ENCODE measurements at regions not wholly inside any gene's neighbourhood (a gene's known extent, or its start where the extent isn't known, plus 50 kb on each side); places are given as distances from the start of the nearest gene placed in this dataset.

DNA sequence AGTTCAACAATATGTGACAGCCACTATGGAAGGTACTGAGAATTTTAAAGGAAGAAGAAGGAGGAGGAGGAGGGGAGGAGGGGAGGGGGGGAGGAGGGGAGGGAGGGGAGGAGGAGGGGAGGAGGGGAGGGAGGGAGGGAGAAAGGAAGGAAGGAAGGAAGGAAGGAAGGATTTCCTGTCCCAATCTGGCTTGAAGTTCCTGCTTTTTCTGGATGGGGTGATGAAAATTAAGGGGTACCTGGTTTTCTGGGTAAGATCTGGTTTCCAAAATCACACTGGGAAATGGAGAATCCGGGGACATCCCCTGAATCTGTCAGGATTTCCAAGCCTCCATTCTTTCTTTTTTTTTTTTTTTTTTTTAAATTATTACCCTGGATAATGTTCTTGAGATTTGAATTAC lies 271.8 kb downstream of the MTX2 start:
- DNase-seq (ENCODE audit: low read depth) = no peak

DNA sequence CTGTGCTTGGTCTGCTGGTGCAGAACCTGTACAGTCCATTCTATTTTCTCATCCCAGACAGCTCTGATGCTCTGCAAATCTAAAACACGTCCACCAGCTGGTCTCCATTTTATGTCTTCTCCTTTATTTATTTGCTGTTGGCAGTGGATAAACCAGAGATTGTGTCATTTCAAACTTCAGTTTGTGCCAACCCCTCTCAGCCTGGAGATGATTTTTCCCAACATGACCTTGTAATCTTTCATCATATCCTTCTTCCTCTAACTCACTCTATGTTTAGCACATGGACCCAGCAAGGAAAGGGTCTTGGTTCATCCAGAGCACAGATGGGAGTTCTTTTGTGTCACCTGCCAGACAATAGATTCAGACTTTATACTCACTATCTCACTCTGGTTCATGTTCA lies 273.2 kb downstream of the MTX2 start:
- no peak for DNase-seq (ENCODE audit: low read depth)

DNA sequence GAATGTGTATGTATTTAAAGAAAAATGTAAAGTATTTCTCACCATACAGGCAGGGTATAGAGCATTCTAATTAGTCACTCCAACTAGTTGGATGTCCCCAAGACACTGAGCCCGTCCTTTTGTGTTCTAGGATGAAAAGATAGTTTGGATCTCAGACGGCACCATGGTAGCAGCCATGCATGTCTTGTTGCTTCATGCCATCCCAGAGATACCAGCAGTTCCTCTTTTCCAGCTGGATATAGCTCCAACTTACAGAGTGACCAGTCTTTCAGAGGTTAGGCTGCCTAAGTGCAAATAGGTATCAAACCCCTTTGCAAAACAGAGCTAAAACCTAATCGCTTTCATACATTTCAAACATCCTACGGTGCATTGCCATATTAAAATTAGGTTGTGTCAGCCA lies 275.3 kb downstream of the MTX2 start:
- no peak for DNase-seq (ENCODE audit: low read depth)

DNA sequence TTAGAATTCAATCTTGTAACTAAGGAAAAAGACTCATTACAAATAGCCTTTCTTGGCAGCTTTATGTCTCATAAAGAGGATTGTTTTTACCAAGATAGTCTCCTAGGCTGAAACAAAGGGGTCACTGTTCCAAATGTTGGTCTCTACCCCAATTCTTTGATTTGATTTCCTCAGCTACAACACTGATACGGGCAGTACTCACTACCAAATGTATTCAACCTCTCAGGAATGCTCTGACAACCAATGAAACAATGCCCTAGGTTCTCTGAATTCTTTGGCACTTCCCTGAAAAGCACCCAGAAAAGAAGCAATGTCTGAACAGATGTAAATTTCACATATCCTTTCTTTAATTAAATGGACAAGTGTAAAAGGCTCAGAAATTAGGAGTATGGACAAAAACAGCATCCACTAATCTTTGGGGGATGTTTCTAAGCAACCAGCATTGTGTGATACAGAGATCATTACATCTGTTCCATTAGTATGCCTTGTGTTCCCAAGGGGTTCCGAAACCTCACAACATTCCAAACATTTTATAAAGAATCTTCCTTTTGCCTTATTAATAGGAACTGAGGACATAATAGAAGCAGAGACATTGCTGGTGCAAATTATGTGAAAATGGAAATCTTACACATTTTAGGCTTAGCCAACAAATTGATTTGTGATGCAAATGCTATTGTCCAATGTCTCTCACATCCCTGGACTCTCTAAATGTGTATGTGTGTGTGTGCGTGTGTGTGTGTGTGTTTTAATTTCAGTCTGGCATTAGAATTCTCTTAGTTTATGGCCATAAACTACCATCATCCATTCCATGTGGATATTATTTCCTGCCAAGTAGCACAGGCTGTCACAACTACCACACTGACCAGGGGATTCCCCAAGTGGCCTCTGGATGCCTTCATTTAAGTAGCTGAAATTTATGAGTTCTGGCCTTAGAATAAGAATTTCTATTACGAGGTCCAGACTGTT lies 276.0 kb downstream of the MTX2 start:
- no peak for DNase-seq (ENCODE audit: low read depth)

DNA sequence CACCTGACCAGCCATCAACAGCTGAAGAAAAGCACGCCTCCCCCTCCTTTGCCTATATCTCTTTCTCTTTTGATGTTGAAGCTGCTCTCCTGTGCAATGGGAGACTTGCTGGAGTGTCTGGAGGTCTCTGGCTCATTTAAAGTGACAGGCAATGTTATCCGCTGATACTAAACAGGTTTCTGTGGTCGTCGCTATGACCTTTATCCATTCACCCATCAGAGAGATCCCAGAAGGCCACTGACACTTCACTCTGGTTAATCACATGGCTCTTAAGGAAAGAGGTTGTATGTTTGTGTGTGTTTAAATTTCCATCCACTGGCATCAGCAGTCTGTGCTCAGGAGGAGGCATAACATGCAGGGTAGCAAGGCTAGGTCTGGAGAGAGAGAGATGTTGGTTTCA lies 277.3 kb downstream of the MTX2 start:
- DNase-seq (ENCODE audit: low read depth) = no peak

DNA sequence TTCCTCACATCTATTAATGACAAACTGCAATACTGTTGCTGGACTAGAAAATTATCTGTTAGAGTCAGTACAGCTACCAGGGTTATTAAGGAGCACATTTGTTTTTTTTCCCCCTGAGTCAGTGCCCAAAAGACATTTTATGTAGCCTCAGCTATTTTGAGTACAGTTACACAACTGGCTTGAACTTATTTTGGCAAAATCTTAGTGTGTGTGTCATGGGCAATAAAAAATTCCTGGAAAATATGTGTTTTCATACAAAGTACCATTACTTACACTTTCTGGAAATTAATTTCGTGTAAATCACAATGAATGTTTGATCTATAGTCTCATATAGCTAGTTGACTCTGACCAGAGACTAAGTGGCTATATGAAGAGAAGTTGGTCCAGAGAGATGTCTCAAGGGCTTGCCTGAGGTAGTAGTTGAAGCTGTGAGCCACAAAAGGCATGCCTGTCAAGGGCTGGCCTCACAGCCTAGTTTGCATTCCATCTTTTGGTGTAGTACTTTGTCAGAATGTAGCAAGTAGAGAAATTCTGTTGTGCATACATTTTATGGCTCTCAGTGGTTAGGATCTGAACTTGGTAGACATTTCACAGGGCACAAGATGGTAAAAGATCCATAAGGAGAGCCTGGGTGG lies 283.4 kb downstream of the MTX2 start:
- DNase-seq (ENCODE audit: low read depth) = peak; percentile 9

DNA sequence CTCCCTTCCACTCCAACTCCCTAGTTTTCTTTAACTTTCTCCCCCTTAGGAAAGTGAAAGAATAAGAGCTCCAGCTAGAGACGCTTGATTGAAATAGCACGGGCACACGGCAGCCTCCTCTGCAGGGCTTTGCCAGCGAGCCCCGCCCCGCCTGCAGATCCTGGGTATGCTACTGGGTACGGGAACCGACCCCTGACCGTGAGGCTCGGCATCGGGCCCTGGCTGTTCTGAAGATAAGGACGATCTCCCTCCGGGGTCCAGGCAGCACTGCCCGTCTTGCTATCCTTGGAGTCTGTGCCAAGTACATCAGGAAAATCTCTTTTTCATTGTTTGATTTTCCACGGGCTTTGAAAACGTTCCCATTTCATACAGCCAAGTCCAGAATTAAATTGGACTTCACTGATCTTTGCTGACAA lies 284.5 kb downstream of the MTX2 start:
- DNase-seq (ENCODE audit: low read depth) = peak; percentile 41

DNA sequence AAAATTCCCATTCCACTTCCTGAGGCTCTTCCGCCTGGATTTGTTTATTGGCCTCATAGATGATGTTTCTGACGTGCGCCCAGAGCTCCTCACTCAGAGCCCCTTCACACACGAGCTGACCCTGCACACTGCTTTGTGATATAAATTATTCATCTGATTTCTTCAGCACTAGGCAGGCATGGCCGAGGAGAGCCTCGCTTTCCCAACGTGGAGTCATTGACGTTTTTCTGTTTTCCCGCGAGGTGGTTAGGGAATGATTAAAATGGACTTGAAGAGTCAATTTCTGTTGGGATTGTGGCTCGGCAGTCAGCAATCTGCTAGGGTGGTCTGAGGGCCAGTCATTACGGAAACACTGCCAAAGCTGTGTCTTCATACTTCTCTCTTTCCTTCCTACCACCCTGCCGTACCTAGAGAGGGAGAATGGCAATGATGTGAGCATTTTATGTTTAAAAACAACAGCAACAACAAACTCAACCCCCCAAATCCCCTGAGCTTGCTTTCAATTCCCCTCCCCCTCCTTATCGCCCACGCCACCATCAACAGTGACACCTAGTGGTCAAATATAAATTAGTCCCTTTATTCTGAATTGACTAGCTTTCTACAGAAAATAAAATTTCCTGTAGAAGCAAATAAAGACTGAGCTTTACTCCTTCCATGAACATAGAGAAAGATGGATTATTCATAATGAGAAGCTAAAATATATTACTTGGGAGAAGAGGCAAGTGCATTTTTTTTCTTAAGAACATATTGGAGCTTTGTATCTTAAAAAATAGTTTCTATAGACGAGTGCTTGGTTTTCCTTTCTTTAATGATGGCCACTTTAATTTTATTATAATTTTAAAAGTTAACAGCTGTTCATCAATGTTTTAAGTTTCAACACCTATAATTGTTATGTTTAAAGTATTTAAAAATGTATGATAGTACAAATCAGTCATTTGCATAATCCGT lies 285.1 kb downstream of the MTX2 start:
- DNase-seq (ENCODE audit: low read depth) = peak; percentile 45

DNA sequence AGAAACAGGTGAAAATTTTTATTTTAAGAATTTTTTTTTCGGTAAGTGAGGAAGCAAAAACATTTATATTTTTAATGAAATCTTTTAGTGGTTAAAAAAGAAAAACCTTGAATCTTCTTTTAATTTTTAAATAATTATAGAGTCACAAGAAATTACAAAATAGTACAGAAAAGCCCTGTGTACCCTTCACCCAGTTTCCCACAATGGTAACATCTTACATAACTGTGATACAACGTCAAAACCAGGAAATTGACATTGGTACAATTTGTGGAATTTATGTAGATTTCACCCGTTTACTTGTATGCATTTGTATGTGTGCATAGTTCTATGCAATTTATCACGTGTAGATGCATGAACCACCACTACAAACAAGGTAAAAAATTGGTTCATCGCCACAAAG lies 285.9 kb downstream of the MTX2 start:
- no peak for DNase-seq (ENCODE audit: low read depth)

DNA sequence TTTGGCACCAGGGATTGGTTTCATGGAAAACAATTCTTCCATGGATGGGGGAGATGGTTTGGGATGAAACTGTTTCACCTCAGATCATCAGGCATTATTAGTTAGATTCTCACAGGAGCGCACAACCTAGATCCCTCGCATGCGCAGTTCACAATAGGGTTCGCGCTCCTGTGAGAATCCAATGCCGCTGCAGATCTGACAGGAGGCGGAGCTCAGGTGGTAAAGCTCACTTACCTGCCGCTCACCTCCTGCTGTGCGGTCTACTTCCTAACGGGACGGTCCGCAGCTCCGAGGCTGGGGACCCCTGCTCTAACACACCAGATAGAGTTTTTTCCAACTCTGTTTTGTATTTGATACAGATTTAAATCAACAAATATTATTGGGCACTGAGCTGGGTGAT lies 286.5 kb downstream of the MTX2 start:
- no peak for DNase-seq (ENCODE audit: low read depth)

DNA sequence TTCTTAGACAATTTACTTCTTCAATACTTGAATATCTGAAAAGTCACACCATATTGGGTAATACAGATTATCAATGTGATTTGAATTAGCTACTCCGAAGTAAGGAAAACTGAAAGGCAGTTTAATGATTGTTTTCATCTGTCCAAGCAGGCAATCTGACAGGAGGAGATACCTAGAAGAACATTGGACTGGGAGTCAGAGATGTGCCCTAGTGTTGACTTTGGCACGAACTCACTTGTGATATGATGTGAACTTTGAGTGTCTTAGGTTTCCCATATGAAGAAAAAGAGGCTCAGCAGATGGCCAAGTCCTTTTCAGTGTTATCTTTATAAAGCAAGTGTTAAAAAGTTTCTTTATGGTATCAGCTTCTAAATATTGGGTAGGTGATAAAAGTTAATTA lies 287.1 kb downstream of the MTX2 start:
- DNase-seq (ENCODE audit: low read depth) = no peak

DNA sequence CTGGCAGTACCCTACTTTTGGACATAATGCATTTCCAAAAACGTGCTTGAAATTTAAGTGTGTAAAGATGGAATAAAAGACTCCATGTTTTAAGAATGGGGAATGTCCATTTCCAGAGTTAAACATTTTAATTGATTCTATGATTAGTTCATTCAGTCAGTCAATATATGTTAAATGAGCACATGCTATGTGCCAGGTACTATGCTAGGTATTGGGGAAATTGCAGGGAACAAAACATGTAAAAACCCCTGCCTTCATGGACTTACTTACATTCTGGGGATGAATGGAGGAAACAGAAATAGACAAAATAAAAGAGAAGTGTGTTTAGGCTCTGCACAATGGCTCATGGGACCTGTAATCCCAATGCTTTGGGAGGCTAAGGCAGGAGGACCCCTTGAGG lies 288.6 kb downstream of the MTX2 start:
- no peak for DNase-seq (ENCODE audit: low read depth)

DNA sequence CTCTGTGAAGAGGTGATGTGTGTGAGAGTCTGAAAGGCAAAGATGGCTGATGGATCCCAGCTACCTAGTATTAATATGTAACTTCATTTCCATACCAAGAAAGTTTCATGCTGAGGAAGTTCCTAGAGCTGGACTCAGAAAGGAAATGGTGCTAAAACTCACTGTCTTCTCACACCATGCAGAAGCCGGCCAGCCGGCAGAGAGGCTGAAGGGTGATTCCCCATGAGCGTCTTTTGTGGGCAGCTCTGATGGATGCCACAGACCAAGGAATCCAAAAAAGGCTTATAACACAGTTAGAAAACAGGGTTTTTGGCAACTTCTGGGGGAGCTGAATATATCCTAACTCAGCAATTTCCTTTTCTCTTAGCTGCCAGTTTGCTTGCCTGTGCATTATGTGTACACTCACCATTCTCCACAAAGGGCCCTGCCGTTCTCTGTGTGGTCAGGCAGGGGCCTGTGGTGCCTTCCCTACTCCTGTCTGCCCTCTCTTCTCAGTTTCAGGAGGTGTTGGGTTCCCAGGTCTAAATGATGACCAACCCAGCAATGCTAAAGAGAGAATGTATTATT lies 289.4 kb downstream of the MTX2 start:
- DNase-seq (ENCODE audit: low read depth) = no peak

DNA sequence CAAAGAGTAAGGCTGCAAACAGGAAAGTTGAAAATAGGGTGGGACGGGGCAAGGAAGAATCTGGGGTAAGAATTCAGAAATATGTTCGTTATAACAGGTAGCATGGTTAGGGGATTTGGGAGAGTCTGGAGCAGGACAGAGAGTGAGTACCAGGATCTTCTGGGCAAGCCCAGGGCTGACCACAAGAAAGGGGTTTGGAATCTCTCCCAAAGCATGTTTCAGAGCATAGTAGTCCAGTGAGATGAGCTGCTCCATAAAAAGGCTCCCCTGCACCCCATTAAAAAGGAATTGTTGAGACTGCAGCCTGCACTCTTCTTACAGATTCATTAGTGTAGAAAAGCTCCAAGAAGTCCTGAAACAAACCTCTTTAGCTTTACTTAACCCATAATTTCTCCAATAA lies 291.1 kb downstream of the MTX2 start:
- DNase-seq (ENCODE audit: low read depth) = no peak

DNA sequence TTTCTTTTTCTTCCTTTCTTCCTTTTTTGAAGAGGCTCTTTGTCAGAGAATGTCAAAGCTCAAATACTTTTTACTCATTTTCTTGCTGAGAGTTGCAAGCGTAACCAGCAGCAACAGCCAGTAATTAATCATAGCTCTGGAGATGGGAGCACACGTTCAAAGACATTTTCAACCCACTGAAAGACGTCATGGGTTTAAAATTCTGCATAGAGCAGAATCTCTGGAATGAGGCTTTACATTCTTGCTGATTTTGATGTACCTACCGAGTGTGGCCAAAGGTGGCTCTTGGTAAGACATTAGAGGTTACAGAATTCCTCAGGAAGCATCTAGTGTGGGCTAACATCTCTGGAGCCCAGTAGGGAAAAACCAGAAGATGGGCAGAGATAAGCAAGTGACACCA lies 292.5 kb downstream of the MTX2 start:
- DNase-seq (ENCODE audit: low read depth) = peak; percentile 53

DNA sequence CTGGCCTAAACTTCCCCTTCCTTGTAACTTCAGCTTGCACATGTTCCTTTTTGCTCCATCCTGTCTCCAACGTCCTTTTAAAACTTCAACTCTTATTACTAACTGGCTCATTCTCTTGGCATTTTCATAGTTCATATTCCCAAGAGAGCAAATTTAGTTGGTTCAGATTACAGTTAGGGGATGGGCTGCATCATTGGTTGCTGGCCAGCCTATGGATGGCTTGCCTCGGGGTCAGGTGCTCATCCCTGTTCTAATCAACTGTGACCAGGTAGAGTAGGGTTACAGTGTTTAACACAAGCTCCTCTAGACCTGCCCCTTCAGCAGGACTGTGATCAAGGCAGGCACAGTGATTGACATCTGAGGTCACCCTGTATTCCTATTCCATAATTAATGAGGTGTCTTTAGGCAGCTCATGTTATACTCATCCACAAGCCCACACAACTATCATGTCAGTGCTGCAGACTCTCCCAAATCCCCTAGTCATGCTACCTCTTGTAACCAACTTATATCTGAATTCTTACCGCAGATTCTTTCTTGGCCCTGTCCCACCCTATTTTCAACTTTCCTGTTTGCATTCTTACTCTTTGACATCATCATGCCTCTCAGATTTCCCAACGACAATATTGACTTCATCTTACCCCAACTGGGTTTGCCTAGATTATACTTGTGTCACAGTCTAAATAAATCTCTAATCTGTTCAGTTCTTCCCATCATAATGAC lies 293.3 kb downstream of the MTX2 start:
- DNase-seq (ENCODE audit: low read depth) = peak; percentile 78

DNA sequence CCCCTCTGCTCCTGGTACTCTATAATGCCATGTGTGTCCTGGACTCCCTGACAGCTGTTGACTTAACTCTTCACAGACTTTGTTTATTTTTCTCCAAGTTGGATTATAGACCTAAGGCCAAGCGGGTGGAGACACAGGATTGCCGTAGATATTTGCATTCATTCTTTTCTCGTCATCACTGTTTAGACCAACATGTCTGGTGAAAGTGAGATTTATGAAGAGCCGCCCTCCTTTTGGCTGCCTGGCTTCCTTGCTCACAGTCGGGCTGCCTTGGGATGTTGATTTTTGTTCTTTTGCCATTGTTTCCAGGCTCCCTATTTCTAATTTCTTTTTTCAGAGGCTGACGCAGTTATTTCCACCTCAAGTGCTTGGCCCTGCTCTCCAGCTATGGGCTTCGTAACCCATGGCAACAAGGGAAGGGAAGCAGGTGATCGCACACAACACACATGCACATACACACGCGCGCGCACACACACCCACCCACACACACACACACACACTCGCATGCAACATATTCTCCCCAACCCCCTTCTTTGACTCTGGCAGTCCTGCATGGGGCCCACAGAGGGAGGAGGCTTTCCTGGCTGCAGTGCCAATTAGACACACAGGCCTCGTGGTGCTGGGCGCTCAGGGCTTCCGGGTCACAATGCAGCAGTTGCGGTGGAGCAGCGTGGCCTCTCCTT lies 296.5 kb downstream of the MTX2 start:
- no peak for DNase-seq (ENCODE audit: low read depth)

DNA sequence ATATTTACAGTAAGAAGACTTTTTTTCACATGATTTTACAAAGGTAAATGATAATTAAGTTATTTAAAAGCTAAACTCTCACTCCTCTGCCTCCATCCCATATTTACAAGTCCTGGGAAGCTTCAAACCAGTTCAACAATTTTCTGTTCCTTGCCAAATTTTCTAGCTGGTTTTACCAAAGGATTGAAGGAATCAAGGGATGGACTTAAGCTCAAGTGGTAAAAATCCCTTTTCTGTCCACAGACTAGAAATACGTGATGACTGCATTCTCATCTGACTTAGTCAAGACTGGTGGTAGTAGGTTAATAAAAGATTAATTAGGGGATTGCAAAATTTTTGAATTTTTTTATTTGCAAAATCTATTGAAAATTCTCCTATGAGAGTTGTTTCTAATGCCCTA lies 297.3 kb downstream of the MTX2 start:
- DNase-seq (ENCODE audit: low read depth) = no peak

DNA sequence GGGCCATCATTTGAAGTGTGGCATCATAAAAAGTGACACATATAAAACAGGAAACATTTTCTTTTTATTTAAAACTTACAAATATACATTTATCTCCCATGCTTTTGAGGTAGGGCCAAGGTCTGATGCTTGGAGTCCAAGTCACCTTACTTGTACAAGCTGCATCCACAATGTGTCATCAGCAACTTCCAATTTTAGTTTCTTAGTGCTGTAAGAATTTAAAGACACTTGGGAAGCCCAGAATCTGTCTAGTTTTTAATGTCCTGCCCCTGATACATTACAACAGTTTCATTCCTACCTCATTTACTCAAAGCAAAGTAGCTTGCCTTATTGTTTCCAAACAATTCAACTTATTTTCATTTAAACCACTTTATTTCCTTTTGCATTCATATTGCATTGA lies 297.7 kb downstream of the MTX2 start:
- DNase-seq (ENCODE audit: low read depth) = no peak

DNA sequence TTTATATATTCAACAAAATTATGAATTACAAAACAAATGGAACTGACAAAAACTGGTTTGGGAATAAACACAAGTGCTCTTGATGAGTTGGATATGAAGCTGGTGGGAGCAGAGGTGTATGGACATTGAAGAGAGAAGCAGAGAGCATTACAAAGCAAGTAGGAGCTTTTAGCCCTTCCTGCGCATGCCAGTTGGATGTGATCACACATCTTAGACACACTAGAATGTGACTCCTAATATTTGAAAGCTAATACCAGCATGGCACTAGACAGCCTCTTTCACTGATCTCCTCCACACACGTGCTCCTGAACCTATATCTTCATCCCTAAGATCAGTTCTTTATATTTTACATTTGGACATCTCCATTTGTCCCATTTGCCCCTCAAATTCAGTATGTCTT lies 298.1 kb downstream of the MTX2 start:
- no peak for DNase-seq (ENCODE audit: low read depth)

DNA sequence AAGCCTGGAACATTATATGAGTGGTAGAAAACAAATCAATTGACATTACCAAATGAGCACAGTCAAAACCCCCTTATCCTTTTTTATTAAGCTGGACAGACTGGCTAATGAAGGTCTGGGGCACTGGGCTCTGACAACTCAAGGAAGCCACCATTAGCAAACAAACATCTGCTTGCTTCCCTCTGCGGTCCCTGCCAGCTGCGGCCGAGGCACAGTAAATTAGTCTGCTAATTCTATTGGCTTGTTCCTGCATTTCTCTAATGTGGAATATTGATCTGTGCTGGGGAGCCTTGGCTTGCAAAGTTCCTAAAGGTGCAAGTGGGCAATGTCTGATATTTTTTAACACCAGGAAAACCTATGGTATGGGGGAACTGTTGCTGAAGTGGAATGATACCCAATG lies 300.3 kb downstream of the MTX2 start:
- DNase-seq (ENCODE audit: low read depth) = no peak

All from iris pigment epithelial cell (primary cell).